Psoas muscle (tissue), 7 donors: ENCODE measurements at regions not wholly inside any gene's neighbourhood (a gene's known extent, or its start where the extent isn't known, plus 50 kb on each side); places are given as distances from the start of the nearest gene placed in this dataset.
"Not testable (repeated sequence)": the region's sequence is repeated elsewhere in the genome, so short reads cannot be mapped to it uniquely, and the experiment has no call there.

Experiments used
- ATAC-seq, 4 donors: fragments of 200-7000 bp; cut with Tn5 transposase; one replicate each; pipeline ENCODE4 v1.9.1; 2020; ENCODE audit warnings: moderate library complexity in 3 of 4, mild to moderate bottlenecking in 2 of 4
- DNase-seq, 2 donors: peaks; one replicate each; pipeline ENCODE4 v3.0.0-alpha.2; 2020
- H3K27ac ChIP-seq: fragments of 200-600 bp; one replicate; pipeline ENCODE4 v1.8.0; 2022
- H3K27me3 ChIP-seq, 3 donors: fragments of 200-600 bp in 1 of 3; one replicate each; pipeline versions ENCODE4 v1.6.1 to v1.8.0; 2013 to 2022; ENCODE audit warnings: low read length in 2 of 3, mild to moderate bottlenecking in 2 of 3, moderate library complexity in 1 of 3; ENCODE audit not compliant: insufficient read depth in 3 of 3
- H3K36me3 ChIP-seq, 2 donors: fragments of 200-600 bp in 1 of 2; one replicate each; pipeline versions ENCODE4 v1.6.1 to v1.8.0; 2013 to 2022; ENCODE audit warnings: low read depth in 1 of 2, mild to moderate bottlenecking in 1 of 2, moderate library complexity in 1 of 2; ENCODE audit not compliant: insufficient read depth in 1 of 2
- H3K4me1 ChIP-seq: fragments of 200-600 bp; one replicate; pipeline ENCODE4 v1.8.0; 2022
- H3K4me3 ChIP-seq: fragments of 200-600 bp; one replicate; pipeline ENCODE4 v1.8.0; 2022; ENCODE audit warnings: mild to moderate bottlenecking
- H3K9me3 ChIP-seq: fragments of 200-600 bp; one replicate; pipeline ENCODE4 v1.8.0; 2022
- WGBS, 3 donors: extraction: QIAGEN DNeasy Blood & Tissue Kit; methylation state at CpG; one replicate each; pipeline versions ENCODE4 v1.1.6 to v1.1.7; 2013; 5-methylcytosine and 5-hydroxymethylcytosine counted together
- intact Hi-C, 2 donors: fragments of 100-400 bp; cut with DNase I; formaldehyde crosslinking; loops; one replicate each; pipeline versions ENCODE4 v1.11.0 to v1.14.2; 2022
- TF ChIP-seq, protein P1 (sequence below): fragments of 200-600 bp; IDR thresholded peaks from one replicate; pipeline ENCODE4 v1.8.0; 2022; ENCODE audit warnings: antibody characterized with exemption
- donor health status: healthy with polysubstance abuse.
- donor health status: DM: no; HTN: no; CAD: no; lungs with moderate emphysema.
- donor health status: Bipolar disorder and iron deficiency.
- donor health status: healthy.
- donor health status: DM: yes; HTN: yes; CAD: no.
- donor health status: DM: no; HTN: no; CAD: no.
- donor health status: DM: yes; HTN: yes; CAD: no.

DNA sequence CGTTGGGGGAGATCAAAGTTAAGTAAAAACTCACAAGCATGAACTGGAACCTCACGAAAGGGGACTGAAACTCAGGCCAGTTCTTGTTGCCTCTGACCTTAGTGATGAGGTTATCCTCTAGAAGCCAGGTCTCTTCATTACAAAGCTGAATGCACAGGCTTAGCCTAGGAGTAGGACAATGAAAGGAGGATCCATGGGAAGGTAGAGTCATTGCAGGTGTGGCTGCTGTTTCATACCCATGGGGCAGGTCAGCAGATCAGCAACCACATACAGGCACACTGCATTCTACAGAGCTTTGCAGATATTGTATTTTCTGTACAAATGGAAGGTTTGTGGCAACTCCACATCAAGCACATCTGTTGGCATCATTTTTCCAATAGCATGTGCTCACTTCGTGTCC, 341.3 kb upstream of the SOX9 start:
- intact Hi-C loops: no loop called here
- Histone ChIP-seq H3K4me1 (no peaks in the 10 kb centered on the region), H3K4me3 (no peak overlapping the region), H3K27ac (no peak overlapping the region), H3K27me3 (peaks cover 0 to 2% (median 0%) of the 10 kb centered on the region in 3 donors), H3K9me3 (no peaks in the 10 kb centered on the region), H3K36me3 (no peaks in the 10 kb centered on the region)
- ATAC-seq: no peak
- DNase-seq: no peak
- WGBS, 3 donors: 80 to 85% (median 85%) methylated on average over 3 of the region's 3 CpGs
- TF ChIP-seq, protein P1, sequence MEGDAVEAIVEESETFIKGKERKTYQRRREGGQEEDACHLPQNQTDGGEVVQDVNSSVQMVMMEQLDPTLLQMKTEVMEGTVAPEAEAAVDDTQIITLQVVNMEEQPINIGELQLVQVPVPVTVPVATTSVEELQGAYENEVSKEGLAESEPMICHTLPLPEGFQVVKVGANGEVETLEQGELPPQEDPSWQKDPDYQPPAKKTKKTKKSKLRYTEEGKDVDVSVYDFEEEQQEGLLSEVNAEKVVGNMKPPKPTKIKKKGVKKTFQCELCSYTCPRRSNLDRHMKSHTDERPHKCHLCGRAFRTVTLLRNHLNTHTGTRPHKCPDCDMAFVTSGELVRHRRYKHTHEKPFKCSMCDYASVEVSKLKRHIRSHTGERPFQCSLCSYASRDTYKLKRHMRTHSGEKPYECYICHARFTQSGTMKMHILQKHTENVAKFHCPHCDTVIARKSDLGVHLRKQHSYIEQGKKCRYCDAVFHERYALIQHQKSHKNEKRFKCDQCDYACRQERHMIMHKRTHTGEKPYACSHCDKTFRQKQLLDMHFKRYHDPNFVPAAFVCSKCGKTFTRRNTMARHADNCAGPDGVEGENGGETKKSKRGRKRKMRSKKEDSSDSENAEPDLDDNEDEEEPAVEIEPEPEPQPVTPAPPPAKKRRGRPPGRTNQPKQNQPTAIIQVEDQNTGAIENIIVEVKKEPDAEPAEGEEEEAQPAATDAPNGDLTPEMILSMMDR: no peak

DNA sequence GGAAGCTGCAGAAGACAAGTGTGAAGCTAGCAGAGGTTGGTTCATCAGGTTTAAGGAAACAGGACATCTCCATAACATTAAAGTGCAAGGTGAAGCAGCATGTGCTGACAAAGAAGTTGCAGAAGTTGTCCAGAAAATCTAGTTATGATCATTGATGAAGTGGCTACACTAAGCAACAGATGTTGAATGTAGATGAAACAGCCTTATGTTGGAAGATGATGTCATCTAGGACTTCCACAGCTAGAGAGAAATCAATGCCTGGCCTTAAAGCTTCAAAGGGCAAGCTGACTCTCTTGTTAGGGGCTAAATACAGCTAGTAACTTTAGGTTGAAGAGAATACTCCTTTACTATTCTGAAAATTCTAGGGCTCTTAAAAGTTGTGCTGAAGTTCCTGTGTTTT, 340.2 kb upstream of the SOX9 start:
- DNase-seq: no peak
- intact Hi-C loops: no loop called here

DNA sequence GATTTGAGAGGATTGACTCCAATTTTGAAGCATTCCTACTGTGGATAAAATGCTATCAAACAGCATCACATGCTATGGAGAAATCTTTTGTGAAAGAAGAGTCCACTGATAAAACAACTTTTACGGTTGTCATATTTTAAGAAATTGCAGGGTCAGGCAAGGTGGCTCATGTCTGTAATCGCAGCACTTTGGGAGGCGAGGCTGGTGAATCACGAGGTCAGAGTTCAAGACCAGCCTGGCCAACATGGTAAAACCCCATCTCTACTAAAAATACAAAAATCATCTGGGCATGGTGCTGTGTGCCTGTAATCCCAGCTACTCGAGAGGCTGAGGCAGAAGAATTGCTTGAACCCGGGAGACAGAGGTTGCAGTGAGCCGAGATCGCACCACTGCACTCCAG, 338.8 kb upstream of the SOX9 start:
- DNase-seq, H3K4me3 ChIP-seq, H3K36me3 ChIP-seq, H3K4me1 ChIP-seq, H3K27ac ChIP-seq, H3K27me3 ChIP-seq, ATAC-seq, intact Hi-C loops, H3K9me3 ChIP-seq: not testable (repeated sequence)
- 89% methylated on average over 8 of the region's 8 CpGs for WGBS, 3 donors

More for the DNA sequence above, 340.2 kb upstream of the SOX9 start:
- no peaks in the 10 kb centered on the region for H3K9me3 ChIP-seq
- H3K27ac ChIP-seq: no peak overlapping the region
- H3K4me3 ChIP-seq: no peak overlapping the region
- H3K27me3 ChIP-seq: peaks cover 0 to 2% (median 0%) of the 10 kb centered on the region in 3 donors
- no peaks in the 10 kb centered on the region for H3K36me3 ChIP-seq
- no peak for ATAC-seq
- TF ChIP-seq, protein P1: no peak
- H3K4me1 ChIP-seq: no peaks in the 10 kb centered on the region

DNA sequence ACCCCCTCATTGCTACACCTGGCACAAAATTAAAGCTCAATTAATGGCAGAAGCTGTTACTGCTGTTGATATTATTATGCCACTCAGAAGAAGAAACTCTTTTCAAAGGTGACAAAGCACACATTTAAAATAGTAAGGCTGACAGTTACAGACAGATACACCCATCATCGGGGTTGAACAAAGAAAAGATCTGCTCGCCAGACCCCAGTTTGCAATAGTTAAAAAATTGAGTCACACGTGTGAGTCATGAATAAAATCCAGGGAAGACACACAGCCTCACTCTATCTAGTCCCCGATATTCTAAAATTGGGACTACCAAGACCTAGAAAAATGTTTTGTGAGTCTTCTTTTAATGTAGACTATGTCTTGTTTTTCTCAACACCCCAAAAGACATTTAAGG, 330.0 kb upstream of the SOX9 start:
- Histone ChIP-seq H3K27ac (no peak overlapping the region), H3K4me1 (no peaks in the 10 kb centered on the region), H3K4me3 (no peak overlapping the region), H3K9me3 (no peaks in the 10 kb centered on the region), H3K27me3 (peaks cover 0 to 2% (median 0%) of the 10 kb centered on the region in 3 donors), H3K36me3 (no peaks in the 10 kb centered on the region)
- DNase-seq (no peak), ATAC-seq (no peak)
- intact Hi-C loops: no loop called here
- WGBS, 3 donors: 68 to 76% (median 74%) methylated on average over 4 of the region's 4 CpGs
- TF ChIP-seq, protein P1: no peak

DNA sequence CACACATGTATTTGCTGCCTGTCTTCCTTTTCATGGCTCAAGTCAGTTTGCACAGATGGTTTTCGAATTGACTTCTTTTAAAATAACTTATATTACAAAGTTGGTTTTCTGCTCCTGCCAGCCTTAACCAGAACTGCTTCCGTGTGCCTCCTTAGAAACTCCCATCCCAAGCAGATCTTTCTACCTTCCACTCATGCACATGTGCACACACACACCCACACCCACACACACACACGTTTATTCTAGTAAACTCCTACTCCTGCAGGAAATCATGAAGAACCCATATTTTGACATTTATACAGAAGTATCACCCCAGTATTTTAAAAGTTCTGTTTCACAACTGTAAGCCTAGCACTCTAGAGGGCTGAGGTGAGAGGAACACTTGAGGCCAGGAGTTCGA, 329.5 kb upstream of the SOX9 start:
- Histone ChIP-seq H3K4me1 (no peaks in the 10 kb centered on the region), H3K27ac (no peak overlapping the region), H3K36me3 (no peaks in the 10 kb centered on the region), H3K27me3 (no peaks in the 10 kb centered on the region), H3K4me3 (no peak overlapping the region), H3K9me3 (no peaks in the 10 kb centered on the region)
- TF ChIP-seq, protein P1: no peak
- ATAC-seq (no peak), DNase-seq (no peak)
- intact Hi-C loops: no loop called here
- WGBS, 3 donors: 60 to 73% (median 71%) methylated on average over 4 of the region's 4 CpGs
